PC-9 (cell line): ENCODE measurements at regions not wholly inside any gene's neighbourhood (a gene's known extent, or its start where the extent isn't known, plus 50 kb on each side); places are given as distances from the start of the nearest gene placed in this dataset.

Experiments
- BruUV-seq: library from RNA; stranded (reverse); fragments of 400-500 nt; replicated peaks from 2 replicates; lab custom pipeline; 2021; lab: Mats Ljungman, UMichigan
- CTCF ChIA-PET: fragments of 300-600 bp; sonication (Branson Sonifier 250); formaldehyde crosslinking; loops from one replicate; lab custom pipeline; 2022; ENCODE audit warnings: antibody characterized with exemption; lab: Charles Lee
- POLR2A ChIA-PET: fragments of 300-600 bp; sonication (Branson Sonifier 250); formaldehyde crosslinking; loops from one replicate; lab custom pipeline; 2022; ENCODE audit warnings: antibody characterized with exemption; ENCODE audit not compliant: unreplicated experiment; lab: Charles Lee
- DNase-seq, 2 experiments: peaks; one replicate each; pipeline versions ENCODE4 v3.0.0 to v3.0.0-alpha.2; 2015 to 2022; ENCODE audit warnings: mixed read lengths in 1 of 2
- H2AFZ ChIP-seq: fragments of 200-600 bp; sonication (generic); 2 replicates; pipeline ENCODE4 v1.8.1; 2017; ENCODE audit warnings: antibody characterized with exemption
- H3F3A ChIP-seq: fragments of 200-600 bp; sonication (generic); 2 replicates; pipeline ENCODE4 v1.8.1; 2017; ENCODE audit warnings: antibody characterized with exemption, mild to moderate bottlenecking, low read depth; ENCODE audit not compliant: insufficient read depth
- H3K27ac ChIP-seq: fragments of 200-600 bp; sonication (generic); 2 replicates; pipeline ENCODE4 v1.6.1; 2016; ENCODE audit warnings: mixed run types
- H3K27me3 ChIP-seq: fragments of 200-600 bp; sonication (generic); 2 replicates; pipeline ENCODE4 v1.6.1; 2016; ENCODE audit warnings: low read depth, mixed run types; ENCODE audit not compliant: insufficient read depth
- H3K36me3 ChIP-seq: fragments of 200-600 bp; sonication (generic); 2 replicates; pipeline ENCODE4 v1.6.1; 2016; ENCODE audit warnings: low read depth, mixed run types
- H3K4me1 ChIP-seq: fragments of 200-600 bp; sonication (generic); replicated peaks from 2 replicates; pipeline ENCODE4 v1.6.1; 2016; ENCODE audit warnings: mixed run types; ENCODE audit not compliant: insufficient read depth
- H3K4me2 ChIP-seq: fragments of 200-600 bp; sonication (generic); 2 replicates; pipeline ENCODE4 v1.6.1; 2017; ENCODE audit warnings: mixed run types
- H3K4me3 ChIP-seq: fragments of 200-600 bp; sonication (generic); 2 replicates; pipeline ENCODE4 v1.6.1; 2016; ENCODE audit warnings: mixed run types
- H3K79me2 ChIP-seq: fragments of 200-600 bp; sonication (generic); 2 replicates; pipeline ENCODE4 v1.6.1; 2017; ENCODE audit warnings: low read depth, mixed run types
- H3K9me2 ChIP-seq: fragments of 200-600 bp; sonication (generic); 2 replicates; pipeline ENCODE4 v1.8.1; 2017; ENCODE audit warnings: mild to moderate bottlenecking; ENCODE audit not compliant: insufficient read depth
- H3K9me3 ChIP-seq: fragments of 200-600 bp; sonication (generic); 2 replicates; pipeline ENCODE4 v1.8.1; 2016; ENCODE audit warnings: low read depth; ENCODE audit not compliant: insufficient read depth
- H4K20me1 ChIP-seq: fragments of 200-600 bp; sonication (generic); 2 replicates; pipeline ENCODE4 v1.8.1; 2017; ENCODE audit not compliant: insufficient read depth
- EZH2 ChIP-seq: fragments of 200-600 bp; sonication (generic); IDR thresholded peaks from 2 replicates; pipeline ENCODE4 v1.8.0; 2017; ENCODE audit warnings: antibody characterized with exemption, low read depth
- intact Hi-C: fragments of 100-400 bp; cut with micrococcal nuclease; formaldehyde crosslinking; loops from one replicate; pipeline ENCODE4 v1.10.0; 2022; ENCODE audit not compliant: unreplicated experiment
- TF ChIP-seq, protein P1 (sequence below): fragments of 200-600 bp; sonication (generic); conservative IDR thresholded peaks from 2 replicates; pipeline ENCODE4 v1.6.1; 2017; ENCODE audit warnings: mixed run types, antibody characterized with exemption, mild to moderate bottlenecking, moderate library complexity

- H2AFZ ChIP-seq = no peak overlapping the region
- no peak for TF ChIP-seq EZH2
- TF ChIP-seq, protein P1, sequence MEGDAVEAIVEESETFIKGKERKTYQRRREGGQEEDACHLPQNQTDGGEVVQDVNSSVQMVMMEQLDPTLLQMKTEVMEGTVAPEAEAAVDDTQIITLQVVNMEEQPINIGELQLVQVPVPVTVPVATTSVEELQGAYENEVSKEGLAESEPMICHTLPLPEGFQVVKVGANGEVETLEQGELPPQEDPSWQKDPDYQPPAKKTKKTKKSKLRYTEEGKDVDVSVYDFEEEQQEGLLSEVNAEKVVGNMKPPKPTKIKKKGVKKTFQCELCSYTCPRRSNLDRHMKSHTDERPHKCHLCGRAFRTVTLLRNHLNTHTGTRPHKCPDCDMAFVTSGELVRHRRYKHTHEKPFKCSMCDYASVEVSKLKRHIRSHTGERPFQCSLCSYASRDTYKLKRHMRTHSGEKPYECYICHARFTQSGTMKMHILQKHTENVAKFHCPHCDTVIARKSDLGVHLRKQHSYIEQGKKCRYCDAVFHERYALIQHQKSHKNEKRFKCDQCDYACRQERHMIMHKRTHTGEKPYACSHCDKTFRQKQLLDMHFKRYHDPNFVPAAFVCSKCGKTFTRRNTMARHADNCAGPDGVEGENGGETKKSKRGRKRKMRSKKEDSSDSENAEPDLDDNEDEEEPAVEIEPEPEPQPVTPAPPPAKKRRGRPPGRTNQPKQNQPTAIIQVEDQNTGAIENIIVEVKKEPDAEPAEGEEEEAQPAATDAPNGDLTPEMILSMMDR = no peak
- no peak overlapping the region for H3K4me3 ChIP-seq
- no peaks in the 10 kb centered on the region for H4K20me1 ChIP-seq
- H3F3A ChIP-seq = no peaks in the 10 kb centered on the region
- no peaks in the 10 kb centered on the region for H3K9me3 ChIP-seq
- no peaks in the 10 kb centered on the region for H3K79me2 ChIP-seq
- POLR2A ChIA-PET = interaction anchor here (0.6 kb wide), 1 partner anchor 1177 kb away, joined by 5 read pairs; no protein-coding TSS in a partner anchor
- no peaks in the 10 kb centered on the region for H3K4me1 ChIP-seq
- DNase-seq = no peak
- BruUV-seq = no TSS peak
- no peak overlapping the region for H3K4me2 ChIP-seq
- CTCF ChIA-PET = no interaction called here
- no peaks in the 10 kb centered on the region for H3K27me3 ChIP-seq
- no peaks in the 10 kb centered on the region for H3K36me3 ChIP-seq
- H3K9me2 ChIP-seq = no peaks in the 10 kb centered on the region
- intact Hi-C loops = no loop called here
- no peak overlapping the region for H3K27ac ChIP-seq
Measured at GRCh38 chr16:6247775-6248174, 1084.9 kb upstream of the RBFOX1 start.

- H3K4me3 ChIP-seq = no peak overlapping the region
- H3F3A ChIP-seq = no peaks in the 10 kb centered on the region
- TF ChIP-seq, protein P1 = no peak
- TF ChIP-seq EZH2 = no peak
- CTCF ChIA-PET = no interaction called here
- POLR2A ChIA-PET = no interaction called here
- H3K9me3 ChIP-seq = no peaks in the 10 kb centered on the region
- no peaks in the 10 kb centered on the region for H4K20me1 ChIP-seq
- no peaks in the 10 kb centered on the region for H3K4me1 ChIP-seq
- intact Hi-C loops = no loop called here
- no peaks in the 10 kb centered on the region for H3K36me3 ChIP-seq
- no peaks in the 10 kb centered on the region for H3K27me3 ChIP-seq
- DNase-seq = no peak
- no peak overlapping the region for H3K4me2 ChIP-seq
- no peak overlapping the region for H2AFZ ChIP-seq
- no peak overlapping the region for H3K27ac ChIP-seq
- H3K9me2 ChIP-seq = no peaks in the 10 kb centered on the region
- no peaks in the 10 kb centered on the region for H3K79me2 ChIP-seq
- BruUV-seq = no TSS peak
Measured at GRCh38 chr16:6247150-6247549, 1085.5 kb upstream of the RBFOX1 start.

- Histone ChIP-seq H3K4me1 (no peaks in the 10 kb centered on the region), H3K79me2 (no peaks in the 10 kb centered on the region), H3F3A (no peaks in the 10 kb centered on the region), H3K9me3 (no peaks in the 10 kb centered on the region), H3K27me3 (no peaks in the 10 kb centered on the region), H3K4me2 (no peak overlapping the region), H3K9me2 (no peaks in the 10 kb centered on the region), H3K27ac (no peak overlapping the region), H3K4me3 (no peak overlapping the region), H4K20me1 (no peaks in the 10 kb centered on the region), H2AFZ (no peak overlapping the region), H3K36me3 (no peaks in the 10 kb centered on the region)
- intact Hi-C loops = no loop called here
- CTCF ChIA-PET = no interaction called here
- no peak for DNase-seq
- no TSS peak for BruUV-seq
- POLR2A ChIA-PET = no interaction called here
- TF ChIP-seq, protein P1 = no peak
- TF ChIP-seq EZH2 = no peak
Measured at GRCh38 chr16:6246266-6246665, 1086.4 kb upstream of the RBFOX1 start.
